SK-N-SH (cell line): ENCODE measurements at regions not wholly inside any gene's neighbourhood (a gene's known extent, or its start where the extent isn't known, plus 50 kb on each side); places are given as distances from the start of the nearest gene placed in this dataset.

ENCODE experiments used
- CTCF ChIA-PET: fragments of 300-600, 350-600 bp; formaldehyde crosslinking; extraction: SDS; loops from one replicate; lab custom pipeline; 2021; lab: Yijun Ruan, JAX
- POLR2A ChIA-PET: fragments of 350-600 bp; sonication (Branson Sonifier 250); formaldehyde crosslinking; extraction: SDS; loops from one replicate; lab custom pipeline; 2020; ENCODE audit warnings: antibody characterized with exemption, inconsistent platforms; lab: Yijun Ruan, JAX
- DNase-seq: peaks from one replicate; pipeline ENCODE4 v3.0.0; 2012
- H2AFZ ChIP-seq: fragments of 200-600 bp; sonication (generic); 2 replicates; pipeline ENCODE4 v1.8.1; 2016; ENCODE audit warnings: antibody characterized with exemption, mild to moderate bottlenecking, low read depth
- H3F3A ChIP-seq: fragments of 200-600 bp; sonication (generic); replicated peaks from 2 replicates; pipeline ENCODE3; 2016; ENCODE audit warnings: antibody characterized with exemption, mild to moderate bottlenecking; ENCODE audit not compliant: insufficient read depth
- H3K27ac ChIP-seq, 2 experiments: fragments of 200-500 bp in 1 of 2; fragments of 200-600 bp in 1 of 2; sonication (Bioruptor generic) in 1 of 2; sonication (generic), shearing (Covaris generic) in 1 of 2; 2 replicates each; pipeline versions ENCODE4 v1.5.1 to v1.6.1; 2014 to 2016; ENCODE audit warnings: low read depth in 2 of 2, inconsistent platforms in 1 of 2, low read length in 1 of 2, mild to moderate bottlenecking in 1 of 2, mixed read lengths in 1 of 2
- H3K27me3 ChIP-seq: fragments of 200-600 bp; sonication (generic), shearing (Covaris generic); 2 replicates; pipeline ENCODE4 v1.6.1; 2016; ENCODE audit warnings: mixed run types; ENCODE audit not compliant: insufficient read depth
- H3K36me3 ChIP-seq, 2 experiments: fragments of 200-500 bp in 1 of 2; fragments of 200-600 bp in 1 of 2; sonication (Bioruptor generic) in 1 of 2; sonication (generic) in 1 of 2; replicated peaks in 1 of 2; 2 replicates each; pipeline versions ENCODE3 to v1.5.1; 2014 to 2016; ENCODE audit warnings: low read length in 1 of 2, mild to moderate bottlenecking in 1 of 2; ENCODE audit not compliant: insufficient read depth in 2 of 2, control insufficient read depth in 1 of 2
- H3K4me1 ChIP-seq, 2 experiments: fragments of 200-500 bp in 1 of 2; fragments of 200-600 bp in 1 of 2; sonication (Bioruptor generic) in 1 of 2; sonication (generic), shearing (Covaris generic) in 1 of 2; 2 replicates each; pipeline versions ENCODE4 v1.5.1 to v1.6.1; 2014 to 2016; ENCODE audit warnings: low read depth in 1 of 2, low read length in 1 of 2, mixed run types in 1 of 2; ENCODE audit not compliant: insufficient read depth in 2 of 2, control insufficient read depth in 1 of 2
- H3K4me2 ChIP-seq: fragments of 200-600 bp; sonication (generic), shearing (Covaris generic); 2 replicates; pipeline ENCODE4 v1.6.1; 2017; ENCODE audit warnings: mixed run types
- H3K4me3 ChIP-seq, 2 experiments: fragments of 200-500 bp in 1 of 2; fragments of 200-600 bp in 1 of 2; sonication (Bioruptor generic) in 1 of 2; sonication (generic), shearing (Covaris generic) in 1 of 2; 2 replicates each; pipeline versions ENCODE4 v1.5.1 to v1.8.1; 2014 to 2016; ENCODE audit warnings: low read depth in 2 of 2, inconsistent platforms in 1 of 2, low read length in 1 of 2, mild to moderate bottlenecking in 1 of 2, mixed read lengths in 1 of 2, moderate library complexity in 1 of 2
- H3K79me2 ChIP-seq: fragments of 200-600 bp; sonication (generic); 2 replicates; pipeline ENCODE4 v1.8.1; 2017; ENCODE audit warnings: mild to moderate bottlenecking; ENCODE audit not compliant: insufficient read depth
- H3K9ac ChIP-seq: fragments of 200-600 bp; sonication (generic); 2 replicates; pipeline ENCODE4 v1.6.1; 2017; ENCODE audit warnings: mixed run types
- H3K9me2 ChIP-seq: fragments of 200-600 bp; sonication (generic); 2 replicates; pipeline ENCODE4 v1.6.1; 2017; ENCODE audit warnings: mixed run types
- H3K9me3 ChIP-seq: fragments of 200-600 bp; sonication (generic); 2 replicates; pipeline ENCODE4 v1.6.1; 2017; ENCODE audit warnings: mixed run types, mild to moderate bottlenecking, moderate library complexity
- H4K20me1 ChIP-seq: fragments of 200-600 bp; sonication (generic); 2 replicates; pipeline ENCODE4 v1.6.1; 2017; ENCODE audit warnings: mild to moderate bottlenecking, mixed run types; ENCODE audit not compliant: insufficient read depth
- CHD2 ChIP-seq: fragments of 150-350 bp; IDR thresholded peaks from 2 replicates; pipeline ENCODE4 v1.6.1; 2018; ENCODE audit warnings: low read length; ENCODE audit not compliant: partially characterized antibody
- ELF1 ChIP-seq: IDR thresholded peaks from 2 replicates; pipeline ENCODE4 v1.4.0; 2012
- FOSL2 ChIP-seq: IDR thresholded peaks from 2 replicates; pipeline ENCODE4 v1.4.0; 2012; ENCODE audit warnings: low read depth, mild to moderate bottlenecking, moderate library complexity, borderline replicate concordance
- FOXJ3 ChIP-seq: sonication (generic); formaldehyde crosslinking; IDR thresholded peaks from 2 replicates; pipeline ENCODE4 v1.5.1; 2020; ENCODE audit warnings: mild to moderate bottlenecking, missing genetic modification reagents
- JUND ChIP-seq: IDR thresholded peaks from 2 replicates; pipeline ENCODE4 v1.4.0; 2012
- MXI1 ChIP-seq: IDR thresholded peaks from 2 replicates; pipeline ENCODE4 v1.6.1; 2012; ENCODE audit warnings: mild to moderate bottlenecking, low read depth, low read length, improper control_type of control experiment
- RFX5 ChIP-seq: IDR thresholded peaks from 2 replicates; pipeline ENCODE4 v1.6.1; 2012; ENCODE audit warnings: mild to moderate bottlenecking, improper control_type of control experiment, low read length
- RXRA ChIP-seq: IDR thresholded peaks from 2 replicates; pipeline ENCODE4 v1.4.0; 2012; ENCODE audit warnings: low read depth, mild to moderate bottlenecking, borderline replicate concordance
- SMC3 ChIP-seq: IDR thresholded peaks from 2 replicates; pipeline ENCODE4 v1.6.1; 2012; ENCODE audit warnings: low read depth, low read length, improper control_type of control experiment
- TCF12 ChIP-seq: IDR thresholded peaks from 2 replicates; pipeline ENCODE4 v1.4.0; 2012
- TEAD4 ChIP-seq: IDR thresholded peaks from 2 replicates; pipeline ENCODE4 v1.4.0; 2012; ENCODE audit warnings: mild to moderate bottlenecking, borderline replicate concordance; ENCODE audit not compliant: insufficient read depth
- YY1 ChIP-seq: IDR thresholded peaks from 2 replicates; pipeline ENCODE4 v1.4.0; 2012; ENCODE audit warnings: low read depth, mild to moderate bottlenecking
- WGBS: methylation state at CpG from one replicate; pipeline ENCODE4 v1.1.6; 2017; ENCODE audit warnings: low lambda C conversion rate; 5-methylcytosine and 5-hydroxymethylcytosine counted together
- TF ChIP-seq, protein P1 (sequence below): IDR thresholded peaks from 2 replicates; pipeline ENCODE4; 2012
- TF ChIP-seq, protein P2 (sequence below): fragments of 150-350 bp; IDR thresholded peaks from 2 replicates; pipeline ENCODE4 v1.6.1; 2017; ENCODE audit warnings: antibody characterized with exemption, low read length, low read depth, borderline replicate concordance
- TF ChIP-seq, protein P3 (sequence below): IDR thresholded peaks from 2 replicates; pipeline ENCODE4 v1.6.1; 2012; ENCODE audit warnings: mild to moderate bottlenecking, low read depth, low read length, moderate library complexity
- TF ChIP-seq, protein P4 (sequence below): IDR thresholded peaks from 2 replicates; pipeline ENCODE4 v1.4.0; 2012; ENCODE audit warnings: low read depth

DNA sequence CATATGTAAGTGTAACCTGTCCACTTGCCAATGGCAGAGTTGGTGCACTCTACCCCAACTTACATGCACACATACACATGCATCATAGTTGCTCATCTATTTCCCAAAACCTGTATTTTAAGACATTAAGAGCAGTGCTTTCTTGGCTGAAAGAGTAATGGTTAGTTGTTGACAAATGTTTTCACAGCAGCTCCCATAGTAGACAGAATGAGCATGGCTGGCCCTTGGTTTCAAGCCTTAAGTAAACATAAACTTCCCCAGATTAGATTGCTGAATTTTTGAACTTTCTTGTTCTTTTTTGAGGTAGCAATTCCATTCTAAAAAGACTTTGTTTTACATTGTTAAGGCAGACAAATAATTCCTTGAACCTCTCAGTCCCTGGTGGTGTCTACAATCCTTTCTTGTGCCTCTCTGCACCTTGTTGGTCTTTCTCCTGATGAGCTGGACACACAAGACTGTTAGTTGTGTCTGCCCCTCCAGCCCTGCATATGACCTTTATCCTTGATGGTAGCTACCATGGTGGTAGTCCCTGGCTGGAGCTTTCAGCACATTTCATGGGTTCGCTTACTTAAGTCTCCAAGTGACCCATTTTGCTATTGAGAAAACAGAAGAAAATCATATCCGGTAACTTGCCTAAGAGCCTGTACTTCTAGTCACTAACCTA lies 580.1 kb upstream of the ID2 start:
- no peaks in the 10 kb centered on the region for H3F3A ChIP-seq
- H3K27ac ChIP-seq: no peak overlapping the region
- DNase-seq: no peak
- ChIA-PET CTCF (interaction anchor here (0.6 to 1.2 kb wide), 3 partner anchors 14 to 590 kb away, joined by 3 to 4 read pairs (median 3); no protein-coding TSS in a partner anchor), POLR2A (no interaction called here)
- no peaks in the 10 kb centered on the region for H3K79me2 ChIP-seq
- H3K9me3 ChIP-seq: no peaks in the 10 kb centered on the region
- TF ChIP-seq ELF1: no peak
- no peak for TF ChIP-seq YY1
- TF ChIP-seq FOXJ3: no peak
- TF ChIP-seq, protein P1, sequence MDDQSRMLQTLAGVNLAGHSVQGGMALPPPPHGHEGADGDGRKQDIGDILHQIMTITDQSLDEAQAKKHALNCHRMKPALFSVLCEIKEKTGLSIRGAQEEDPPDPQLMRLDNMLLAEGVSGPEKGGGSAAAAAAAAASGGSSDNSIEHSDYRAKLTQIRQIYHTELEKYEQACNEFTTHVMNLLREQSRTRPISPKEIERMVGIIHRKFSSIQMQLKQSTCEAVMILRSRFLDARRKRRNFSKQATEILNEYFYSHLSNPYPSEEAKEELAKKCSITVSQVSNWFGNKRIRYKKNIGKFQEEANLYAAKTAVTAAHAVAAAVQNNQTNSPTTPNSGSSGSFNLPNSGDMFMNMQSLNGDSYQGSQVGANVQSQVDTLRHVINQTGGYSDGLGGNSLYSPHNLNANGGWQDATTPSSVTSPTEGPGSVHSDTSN: no peak
- no peak for TF ChIP-seq TEAD4
- TF ChIP-seq, protein P2, sequence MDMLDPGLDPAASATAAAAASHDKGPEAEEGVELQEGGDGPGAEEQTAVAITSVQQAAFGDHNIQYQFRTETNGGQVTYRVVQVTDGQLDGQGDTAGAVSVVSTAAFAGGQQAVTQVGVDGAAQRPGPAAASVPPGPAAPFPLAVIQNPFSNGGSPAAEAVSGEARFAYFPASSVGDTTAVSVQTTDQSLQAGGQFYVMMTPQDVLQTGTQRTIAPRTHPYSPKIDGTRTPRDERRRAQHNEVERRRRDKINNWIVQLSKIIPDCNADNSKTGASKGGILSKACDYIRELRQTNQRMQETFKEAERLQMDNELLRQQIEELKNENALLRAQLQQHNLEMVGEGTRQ: no peak
- TF ChIP-seq RXRA: no peak
- no peak for TF ChIP-seq MXI1
- no peak for TF ChIP-seq SMC3
- no peak for TF ChIP-seq CHD2
- no peak for TF ChIP-seq JUND
- no peak for TF ChIP-seq RFX5
- no peak for TF ChIP-seq TCF12
- TF ChIP-seq, protein P3, sequence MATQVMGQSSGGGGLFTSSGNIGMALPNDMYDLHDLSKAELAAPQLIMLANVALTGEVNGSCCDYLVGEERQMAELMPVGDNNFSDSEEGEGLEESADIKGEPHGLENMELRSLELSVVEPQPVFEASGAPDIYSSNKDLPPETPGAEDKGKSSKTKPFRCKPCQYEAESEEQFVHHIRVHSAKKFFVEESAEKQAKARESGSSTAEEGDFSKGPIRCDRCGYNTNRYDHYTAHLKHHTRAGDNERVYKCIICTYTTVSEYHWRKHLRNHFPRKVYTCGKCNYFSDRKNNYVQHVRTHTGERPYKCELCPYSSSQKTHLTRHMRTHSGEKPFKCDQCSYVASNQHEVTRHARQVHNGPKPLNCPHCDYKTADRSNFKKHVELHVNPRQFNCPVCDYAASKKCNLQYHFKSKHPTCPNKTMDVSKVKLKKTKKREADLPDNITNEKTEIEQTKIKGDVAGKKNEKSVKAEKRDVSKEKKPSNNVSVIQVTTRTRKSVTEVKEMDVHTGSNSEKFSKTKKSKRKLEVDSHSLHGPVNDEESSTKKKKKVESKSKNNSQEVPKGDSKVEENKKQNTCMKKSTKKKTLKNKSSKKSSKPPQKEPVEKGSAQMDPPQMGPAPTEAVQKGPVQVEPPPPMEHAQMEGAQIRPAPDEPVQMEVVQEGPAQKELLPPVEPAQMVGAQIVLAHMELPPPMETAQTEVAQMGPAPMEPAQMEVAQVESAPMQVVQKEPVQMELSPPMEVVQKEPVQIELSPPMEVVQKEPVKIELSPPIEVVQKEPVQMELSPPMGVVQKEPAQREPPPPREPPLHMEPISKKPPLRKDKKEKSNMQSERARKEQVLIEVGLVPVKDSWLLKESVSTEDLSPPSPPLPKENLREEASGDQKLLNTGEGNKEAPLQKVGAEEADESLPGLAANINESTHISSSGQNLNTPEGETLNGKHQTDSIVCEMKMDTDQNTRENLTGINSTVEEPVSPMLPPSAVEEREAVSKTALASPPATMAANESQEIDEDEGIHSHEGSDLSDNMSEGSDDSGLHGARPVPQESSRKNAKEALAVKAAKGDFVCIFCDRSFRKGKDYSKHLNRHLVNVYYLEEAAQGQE: no peak
- TF ChIP-seq FOSL2: no peak
- TF ChIP-seq, protein P4, sequence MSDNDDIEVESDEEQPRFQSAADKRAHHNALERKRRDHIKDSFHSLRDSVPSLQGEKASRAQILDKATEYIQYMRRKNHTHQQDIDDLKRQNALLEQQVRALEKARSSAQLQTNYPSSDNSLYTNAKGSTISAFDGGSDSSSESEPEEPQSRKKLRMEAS: no peak
- H3K4me2 ChIP-seq: no peak overlapping the region
- H3K36me3 ChIP-seq: no peaks in the 10 kb centered on the region
- H3K4me1 ChIP-seq: no peaks in the 10 kb centered on the region; a peak in 2 of 4 replicates
- H2AFZ ChIP-seq: no peak overlapping the region
- no peak overlapping the region for H3K4me3 ChIP-seq
- H3K9ac ChIP-seq: no peak overlapping the region
- H3K9me2 ChIP-seq: no peaks in the 10 kb centered on the region
- no peaks in the 10 kb centered on the region for H4K20me1 ChIP-seq
- WGBS: 85% methylated on average over 2 of the region's 2 CpGs
- H3K27me3 ChIP-seq: no peaks in the 10 kb centered on the region
